Thyroid gland (tissue), 4 donors: ENCODE measurements at regions not wholly inside any gene's neighbourhood (a gene's known extent, or its start where the extent isn't known, plus 50 kb on each side); places are given as distances from the start of the nearest gene placed in this dataset.

Experiments used
- CTCF ChIP-seq, 6 experiments: fragments of 200-600 bp in 3 of 6; fragments of 450-650 bp in 3 of 6; sonication (generic) in 3 of 6; IDR thresholded peaks; one replicate each; pipeline ENCODE4 v1.5.1; 2016 to 2019; ENCODE audit warnings: antibody characterized with exemption in 6 of 6, mild to moderate bottlenecking in 2 of 6, inconsistent platforms in 1 of 6, moderate library complexity in 1 of 6
- POLR2A ChIP-seq, 2 donors: fragments of 450-650 bp; IDR thresholded peaks; one replicate each; pipeline ENCODE4 v1.6.1; 2017; ENCODE audit warnings: antibody characterized with exemption in 2 of 2, mild to moderate bottlenecking in 2 of 2, moderate library complexity in 1 of 2

GRCh38 chr12:19597167-19598026 is 158.1 kb downstream of the AEBP2 start:
- TF ChIP-seq CTCF (IDR thresholded peaks at IDR 0.05) (no peak), POLR2A (IDR thresholded peaks at IDR 0.05) (no peak)
